GM10248 (cell line): ENCODE measurements at regions not wholly inside any gene's neighbourhood (a gene's known extent, or its start where the extent isn't known, plus 50 kb on each side); places are given as distances from the start of the nearest gene placed in this dataset.

ENCODE experiments used
- CTCF ChIA-PET: fragments of 300-600 bp; sonication (Branson Sonifier 250); formaldehyde crosslinking; extraction: SDS; loops from one replicate; lab custom pipeline; 2021; ENCODE audit warnings: antibody characterized with exemption; lab: Yijun Ruan, JAX
- POLR2A ChIA-PET: fragments of 350-650 bp; sonication (Branson Sonifier 250); formaldehyde crosslinking; extraction: SDS; loops from one replicate; lab custom pipeline; 2020; ENCODE audit warnings: antibody characterized with exemption; lab: Yijun Ruan, JAX
- DNase-seq: peaks from one replicate; pipeline ENCODE4 v3.0.0; 2012; ENCODE audit errors: extremely low spot score
- TF ChIP-seq, protein P1 (sequence below): IDR thresholded peaks from 2 replicates; pipeline ENCODE4 v1.5.1; 2012; ENCODE audit warnings: mild to moderate bottlenecking, low read depth; ENCODE audit errors: extremely low read depth, missing control alignments, control extremely low read depth

DNA sequence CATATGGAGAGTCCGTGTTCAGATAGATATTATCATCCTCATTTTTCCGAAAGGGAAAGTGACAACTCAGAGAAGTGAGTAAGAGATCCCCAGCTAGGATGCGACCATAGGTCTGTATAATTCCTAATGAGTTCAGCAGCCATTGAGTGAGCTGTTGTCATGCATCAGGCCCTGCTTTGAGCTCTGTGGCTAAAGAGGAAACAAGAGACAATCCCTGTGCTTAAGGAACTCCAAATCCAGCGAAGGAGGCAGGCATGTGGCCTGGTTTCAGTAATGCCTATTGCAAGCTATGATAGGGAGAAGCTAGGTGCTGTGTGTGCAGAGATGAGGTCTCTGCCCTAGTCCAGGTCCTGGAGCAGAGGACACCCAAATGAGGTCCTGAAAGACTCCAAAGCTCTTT, 192.8 kb downstream of the ACTL7B start:
- POLR2A ChIA-PET: no interaction called here
- CTCF ChIA-PET: interaction anchor here (1.3 kb wide), 1 partner anchor 17 kb away, joined by 3 read pairs; no protein-coding TSS in a partner anchor
- TF ChIP-seq, protein P1, sequence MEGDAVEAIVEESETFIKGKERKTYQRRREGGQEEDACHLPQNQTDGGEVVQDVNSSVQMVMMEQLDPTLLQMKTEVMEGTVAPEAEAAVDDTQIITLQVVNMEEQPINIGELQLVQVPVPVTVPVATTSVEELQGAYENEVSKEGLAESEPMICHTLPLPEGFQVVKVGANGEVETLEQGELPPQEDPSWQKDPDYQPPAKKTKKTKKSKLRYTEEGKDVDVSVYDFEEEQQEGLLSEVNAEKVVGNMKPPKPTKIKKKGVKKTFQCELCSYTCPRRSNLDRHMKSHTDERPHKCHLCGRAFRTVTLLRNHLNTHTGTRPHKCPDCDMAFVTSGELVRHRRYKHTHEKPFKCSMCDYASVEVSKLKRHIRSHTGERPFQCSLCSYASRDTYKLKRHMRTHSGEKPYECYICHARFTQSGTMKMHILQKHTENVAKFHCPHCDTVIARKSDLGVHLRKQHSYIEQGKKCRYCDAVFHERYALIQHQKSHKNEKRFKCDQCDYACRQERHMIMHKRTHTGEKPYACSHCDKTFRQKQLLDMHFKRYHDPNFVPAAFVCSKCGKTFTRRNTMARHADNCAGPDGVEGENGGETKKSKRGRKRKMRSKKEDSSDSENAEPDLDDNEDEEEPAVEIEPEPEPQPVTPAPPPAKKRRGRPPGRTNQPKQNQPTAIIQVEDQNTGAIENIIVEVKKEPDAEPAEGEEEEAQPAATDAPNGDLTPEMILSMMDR: no peak
- no peak for DNase-seq

DNA sequence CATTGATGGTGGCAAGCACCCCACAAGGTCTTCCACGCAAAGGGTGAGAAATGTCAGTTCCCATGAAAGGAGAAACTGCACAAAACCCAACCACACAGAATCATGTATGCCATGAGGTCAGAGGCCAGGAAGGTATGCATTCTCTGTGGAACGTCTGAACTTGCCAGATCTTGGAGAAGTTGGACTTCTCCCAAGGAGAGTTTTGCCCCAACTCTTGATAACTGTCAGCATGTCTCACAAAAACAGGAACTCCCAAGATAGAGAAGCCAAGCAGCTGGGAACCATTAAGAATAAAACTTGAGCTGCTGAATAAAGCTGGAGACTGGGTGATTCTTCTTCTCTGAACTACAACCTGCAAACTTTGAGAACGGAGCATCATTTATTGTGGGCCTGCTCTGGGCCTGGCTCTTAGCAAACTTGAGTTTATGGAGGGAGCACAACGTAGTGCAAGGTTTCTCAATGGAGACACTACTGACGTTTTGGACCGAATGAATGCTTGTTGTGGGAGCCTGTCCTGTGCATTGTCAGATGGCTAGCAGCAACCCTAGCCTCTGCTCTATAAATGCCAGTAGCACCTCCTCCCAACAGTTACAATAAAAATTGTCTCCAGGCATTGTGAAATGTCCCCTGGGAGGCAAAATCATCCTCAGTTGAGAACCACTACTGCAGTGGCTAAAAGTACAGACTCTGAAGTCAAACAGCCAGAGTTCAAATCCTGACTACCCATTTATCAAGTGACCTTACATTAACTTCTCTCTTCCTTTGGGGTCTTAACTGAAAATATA, 193.5 kb downstream of the ACTL7B start:
- ChIA-PET POLR2A (no interaction called here), CTCF (no interaction called here)
- DNase-seq: no peak
- TF ChIP-seq, protein P1: no peak

DNA sequence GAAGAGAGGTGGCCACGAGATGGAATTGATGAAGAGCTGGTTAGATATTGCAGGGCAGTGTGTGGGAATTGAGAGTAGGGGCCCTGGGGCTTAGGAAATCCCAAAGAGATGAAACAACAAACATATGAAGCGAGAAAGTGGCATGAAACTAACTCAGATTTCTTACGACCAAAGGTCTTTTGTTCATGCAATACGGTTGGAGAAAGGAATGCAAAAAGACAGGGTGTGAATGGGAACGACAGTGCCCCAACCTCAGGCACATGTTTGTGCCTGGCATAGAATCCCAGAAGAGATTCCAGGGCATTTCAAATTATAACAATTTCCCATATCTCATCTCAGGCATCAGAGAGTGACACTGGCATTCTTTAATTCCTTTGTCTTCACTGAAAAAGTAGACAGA, 199.2 kb downstream of the ACTL7B start:
- no peak for DNase-seq
- TF ChIP-seq, protein P1: no peak
- CTCF ChIA-PET: no interaction called here
- POLR2A ChIA-PET: no interaction called here

DNA sequence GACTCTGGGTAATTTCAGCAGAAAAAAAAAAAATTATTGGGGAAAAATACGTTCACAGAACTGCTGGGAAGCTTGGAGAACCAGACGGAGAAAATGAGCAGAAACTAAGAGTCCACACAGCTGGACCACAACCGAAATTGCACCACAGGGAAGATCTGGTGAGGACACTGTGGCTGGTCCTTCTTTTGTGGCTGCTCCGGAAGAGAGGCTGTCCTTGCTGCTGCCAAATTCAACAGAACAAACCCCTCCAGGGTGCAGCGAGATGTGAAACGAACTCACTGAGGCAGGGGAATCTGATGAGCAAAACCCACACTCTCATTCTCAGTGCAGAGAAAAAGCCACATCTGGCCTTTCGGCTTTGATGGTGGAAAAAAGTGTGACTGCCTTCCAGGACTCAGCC, 200.0 kb downstream of the ACTL7B start:
- POLR2A ChIA-PET: no interaction called here

DNA sequence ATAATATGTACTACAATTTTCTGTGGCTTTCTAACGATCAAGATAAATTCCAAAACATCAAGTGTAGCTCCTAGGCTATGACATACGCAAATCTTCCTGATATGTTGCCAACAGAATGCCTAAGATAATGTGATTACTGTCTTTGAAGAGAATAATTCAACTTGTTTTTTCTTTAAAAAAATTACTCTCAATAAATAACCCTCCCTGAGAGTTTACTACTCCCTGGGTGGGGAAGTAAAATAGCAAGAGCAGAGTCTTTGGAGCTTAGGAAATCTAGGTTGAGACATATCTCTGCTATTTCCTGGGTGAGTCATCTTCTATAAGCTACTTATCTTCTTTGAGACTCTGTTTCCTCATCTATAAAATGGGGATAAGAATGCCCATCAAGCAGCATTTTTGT, 201.2 kb downstream of the ACTL7B start:
- POLR2A ChIA-PET: no interaction called here
- TF ChIP-seq, protein P1: no peak
- no peak for DNase-seq
- CTCF ChIA-PET: no interaction called here

More for the DNA sequence above, 200.0 kb downstream of the ACTL7B start:
- CTCF ChIA-PET: no interaction called here
- DNase-seq: no peak
- TF ChIP-seq, protein P1: no peak

DNA sequence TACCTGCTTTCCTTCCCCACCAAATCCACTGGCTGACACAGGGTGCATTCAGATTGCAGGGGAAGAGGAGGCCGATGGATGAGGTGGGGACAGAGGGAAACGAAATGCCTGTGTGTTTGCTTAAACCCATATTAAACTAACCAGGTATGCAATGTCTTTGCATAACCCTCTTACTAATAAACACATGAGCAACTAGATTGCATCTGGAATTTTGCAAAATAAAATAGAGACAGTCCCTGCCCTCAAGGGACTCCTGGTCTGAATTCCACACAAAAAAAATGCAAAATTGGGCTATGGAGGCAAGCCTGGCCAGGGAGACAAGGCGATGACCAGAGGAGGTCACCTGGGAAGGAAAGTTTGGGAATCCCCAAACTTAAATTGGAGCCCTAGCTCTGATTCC, 202.9 kb downstream of the ACTL7B start:
- no peak for DNase-seq

More for the DNA sequence above, 202.9 kb downstream of the ACTL7B start:
- ChIA-PET POLR2A (no interaction called here), CTCF (no interaction called here)
- TF ChIP-seq, protein P1: no peak
